ENCODE measurements at regions not wholly inside any gene's neighbourhood (a gene's known extent, or its start where the extent isn't known, plus 50 kb on each side); places are given as distances from the start of the nearest gene placed in this dataset.

DNA sequence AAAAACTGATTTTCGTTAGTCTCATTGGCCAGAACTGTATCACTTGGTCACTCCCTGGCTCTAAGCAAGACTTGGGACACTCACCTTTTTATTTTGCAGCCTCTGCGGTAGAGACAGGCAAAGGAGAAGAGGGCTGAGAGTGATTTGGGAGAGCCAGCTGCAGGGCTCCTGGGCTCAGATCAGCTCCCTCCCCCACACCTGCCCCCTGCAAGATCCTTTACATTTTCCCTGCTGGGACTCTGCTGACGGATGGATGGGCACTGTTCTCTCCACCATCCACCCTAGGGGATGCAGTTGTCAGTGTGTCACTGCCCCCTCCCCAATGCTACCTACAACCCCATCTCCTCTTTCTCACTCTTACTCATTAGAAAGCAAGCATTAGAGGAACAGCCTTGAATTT is 301.1 kb upstream of the KAZN start:
- TF ChIP-seq CTCF (optimal IDR thresholded peaks at IDR 0.05 in 1 of 3, IDR thresholded peaks at IDR 0.05 in 1 of 3, conservative IDR thresholded peaks at IDR 0.05 in 1 of 3; ENCODE audit: extremely low read depth in 1 of 3, insufficient read depth in 2 of 3, low read length in 3 of 3) (no peak), EZH2 (IDR thresholded peaks at IDR 0.05; ENCODE audit: low read length) (no peak)
